Kidney (tissue), 13 donors: ENCODE measurements at regions not wholly inside any gene's neighbourhood (a gene's known extent, or its start where the extent isn't known, plus 50 kb on each side); places are given as distances from the start of the nearest gene placed in this dataset.

Experiments
- DNase-seq, 5 donors: peaks; one replicate each; pipeline ENCODE4 v3.0.0-alpha.2; 2013 to 2020
- FAIRE-seq: peaks from 2 replicates; lab custom pipeline; 2012; peaks lifted over from hg19 to GRCh38; lab: Jason Lieb, UNC
- H3K27ac ChIP-seq, 2 donors: one replicate each; pipeline ENCODE4 v1.7.0; 2013; ENCODE audit warnings: low read depth in 2 of 2, low read length in 2 of 2, inconsistent platforms in 1 of 2
- H3K27me3 ChIP-seq: one replicate; pipeline ENCODE4 v1.7.1; 2013; ENCODE audit warnings: low read length, inconsistent platforms; ENCODE audit not compliant: control insufficient read depth, insufficient read depth
- H3K36me3 ChIP-seq, 3 donors: one replicate each; pipeline versions ENCODE4 v1.7.0 to v1.7.1; 2013; ENCODE audit warnings: low read length in 3 of 3, control low read depth in 1 of 3, inconsistent platforms in 1 of 3; ENCODE audit not compliant: insufficient read depth in 3 of 3, control insufficient read depth in 2 of 3
- H3K4me1 ChIP-seq, 3 donors: one replicate each; pipeline versions ENCODE4 v1.7.0 to v1.7.1; 2013; ENCODE audit warnings: low read length in 3 of 3, inconsistent platforms in 1 of 3, low read depth in 1 of 3; ENCODE audit not compliant: control insufficient read depth in 2 of 3, insufficient read depth in 2 of 3
- H3K4me3 ChIP-seq, 3 donors: one replicate each; pipeline versions ENCODE4 v1.7.0 to v1.8.1; 2013; ENCODE audit warnings: low read length in 3 of 3, control low read depth in 1 of 3, inconsistent platforms in 1 of 3
- H3K9ac ChIP-seq, 3 donors: one replicate each; pipeline versions ENCODE4 v1.7.0 to v1.7.1; 2013; ENCODE audit warnings: low read length in 3 of 3, control low read depth in 1 of 3, inconsistent platforms in 1 of 3
- H3K9me3 ChIP-seq, 3 donors: one replicate each; pipeline versions ENCODE4 v1.7.0 to v1.7.1; 2013; ENCODE audit warnings: low read length in 3 of 3, control low read depth in 1 of 3, inconsistent platforms in 1 of 3; ENCODE audit not compliant: control insufficient read depth in 2 of 3, insufficient read depth in 1 of 3
- intact Hi-C: fragments of 100-400 bp; cut with DNase I; formaldehyde crosslinking; loops from one replicate; pipeline ENCODE4 v1.11.1; 2022
- TF ChIP-seq, protein P1 (sequence below): IDR thresholded peaks from 3 replicates; pipeline ENCODE4 v1.5.1; 2012; ENCODE audit warnings: mild to moderate bottlenecking, moderate library complexity, borderline replicate concordance; ENCODE audit not compliant: insufficient read depth; ENCODE audit errors: extremely low read depth
- donor health status: control.
- donor health status: control.
- donor health status: control.
- donor health status: control.
- donor health status: control.
- donor health status: DM: yes; HTN: yes; CAD: no.
- donor health status: Normal renal cell carcinoma (clear cell type).

DNA sequence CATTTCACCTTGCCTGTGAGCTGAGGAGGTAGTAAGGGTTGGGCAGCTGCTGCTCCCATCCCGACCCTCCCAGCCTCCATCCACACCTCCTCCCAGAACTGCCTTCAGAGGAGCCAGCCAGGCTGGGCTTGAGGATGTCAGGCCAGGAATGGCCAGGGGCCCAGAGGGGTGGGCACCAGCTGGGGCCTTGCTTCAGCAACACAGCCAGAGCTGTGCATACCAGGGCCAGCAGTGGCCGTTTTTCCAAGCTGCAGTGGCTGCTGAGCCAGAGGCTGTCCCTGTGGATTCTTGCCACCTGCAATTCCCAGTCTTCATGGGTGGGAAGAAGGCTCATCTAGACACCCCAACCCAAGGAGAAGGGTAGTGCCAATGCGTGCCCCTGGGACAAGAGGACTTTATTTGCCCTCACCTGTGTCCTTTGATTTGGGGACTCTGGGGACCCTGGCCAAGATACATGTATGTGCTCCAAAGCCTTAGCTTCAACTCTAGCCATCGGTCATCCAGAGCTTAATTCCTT, 153.4 kb upstream of the SDK2 start:
- H3K4me1 ChIP-seq = peaks cover 0 to 7% (median 0%) of the 10 kb centered on the region in 3 donors
- no peaks in the 10 kb centered on the region for H3K9me3 ChIP-seq
- FAIRE-seq = no peak
- TF ChIP-seq, protein P1, sequence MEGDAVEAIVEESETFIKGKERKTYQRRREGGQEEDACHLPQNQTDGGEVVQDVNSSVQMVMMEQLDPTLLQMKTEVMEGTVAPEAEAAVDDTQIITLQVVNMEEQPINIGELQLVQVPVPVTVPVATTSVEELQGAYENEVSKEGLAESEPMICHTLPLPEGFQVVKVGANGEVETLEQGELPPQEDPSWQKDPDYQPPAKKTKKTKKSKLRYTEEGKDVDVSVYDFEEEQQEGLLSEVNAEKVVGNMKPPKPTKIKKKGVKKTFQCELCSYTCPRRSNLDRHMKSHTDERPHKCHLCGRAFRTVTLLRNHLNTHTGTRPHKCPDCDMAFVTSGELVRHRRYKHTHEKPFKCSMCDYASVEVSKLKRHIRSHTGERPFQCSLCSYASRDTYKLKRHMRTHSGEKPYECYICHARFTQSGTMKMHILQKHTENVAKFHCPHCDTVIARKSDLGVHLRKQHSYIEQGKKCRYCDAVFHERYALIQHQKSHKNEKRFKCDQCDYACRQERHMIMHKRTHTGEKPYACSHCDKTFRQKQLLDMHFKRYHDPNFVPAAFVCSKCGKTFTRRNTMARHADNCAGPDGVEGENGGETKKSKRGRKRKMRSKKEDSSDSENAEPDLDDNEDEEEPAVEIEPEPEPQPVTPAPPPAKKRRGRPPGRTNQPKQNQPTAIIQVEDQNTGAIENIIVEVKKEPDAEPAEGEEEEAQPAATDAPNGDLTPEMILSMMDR = no peak
- no peaks in the 10 kb centered on the region for H3K36me3 ChIP-seq
- no peak overlapping the region for H3K27ac ChIP-seq
- H3K27me3 ChIP-seq = no peaks in the 10 kb centered on the region
- no peak overlapping the region for H3K9ac ChIP-seq
- intact Hi-C loops = no loop called here
- DNase-seq = no peak
- H3K4me3 ChIP-seq = no peak overlapping the region

DNA sequence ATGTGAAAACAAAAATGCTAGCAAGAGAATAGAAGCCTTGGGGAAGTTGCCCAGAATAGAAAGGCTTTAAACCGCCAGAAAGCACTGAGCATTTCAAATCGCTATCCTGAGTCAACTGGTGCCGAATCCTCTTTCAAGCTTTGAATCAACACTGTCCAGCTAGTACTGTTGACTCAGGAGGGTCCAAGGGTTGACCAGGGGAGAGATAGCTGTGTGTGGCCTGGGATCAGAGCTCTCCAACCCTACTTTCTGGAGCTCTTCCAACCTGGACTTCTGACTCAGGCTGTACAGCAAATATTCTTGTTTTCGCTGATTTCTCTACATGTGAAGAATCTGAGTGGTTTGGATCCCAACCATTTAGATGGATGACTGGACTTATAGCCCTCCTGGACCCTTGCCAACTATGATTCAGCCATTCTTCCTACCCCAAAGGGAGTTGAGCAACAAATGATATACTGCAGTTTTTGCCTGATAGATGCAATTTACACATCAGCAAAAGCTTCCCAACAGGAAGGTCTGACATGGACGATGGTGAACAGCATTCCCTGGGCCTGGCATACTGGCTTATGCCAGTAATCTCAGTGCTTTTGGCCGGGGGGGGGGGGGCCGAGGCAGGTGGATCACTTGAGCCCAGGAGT, 154.0 kb upstream of the SDK2 start:
- no peaks in the 10 kb centered on the region for H3K27me3 ChIP-seq
- FAIRE-seq (no peak), DNase-seq (peak in 1 of 5 donors; percentile 19)
- H3K4me1 ChIP-seq = peaks cover 0 to 7% (median 0%) of the 10 kb centered on the region in 3 donors
- no peaks in the 10 kb centered on the region for H3K36me3 ChIP-seq
- no peak overlapping the region for H3K27ac ChIP-seq
- H3K4me3 ChIP-seq = no peak overlapping the region
- intact Hi-C loops = no loop called here
- TF ChIP-seq, protein P1 = no peak
- no peaks in the 10 kb centered on the region for H3K9me3 ChIP-seq
- no peak overlapping the region for H3K9ac ChIP-seq

DNA sequence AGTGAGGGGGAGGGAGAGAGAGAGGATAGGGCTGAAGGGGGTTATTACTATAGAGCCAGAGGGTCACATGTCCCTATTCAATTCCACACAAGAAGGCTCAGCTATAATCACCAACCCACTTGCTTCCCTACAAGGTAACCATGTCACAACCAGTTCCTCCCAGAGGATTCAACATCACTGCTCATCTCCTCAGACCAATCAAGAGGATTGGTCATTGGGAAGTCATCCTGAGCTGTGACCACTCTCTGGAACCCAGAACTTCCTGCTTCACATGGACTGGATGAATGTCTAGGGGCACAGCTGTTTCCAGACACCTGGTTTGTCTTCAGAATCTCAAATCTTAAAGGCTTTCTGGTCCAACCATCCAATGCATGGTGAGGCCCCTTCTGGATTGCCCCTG, 154.9 kb upstream of the SDK2 start:
- TF ChIP-seq, protein P1 = no peak
- no peak overlapping the region for H3K4me3 ChIP-seq
- intact Hi-C loops = no loop called here
- no peaks in the 10 kb centered on the region for H3K27me3 ChIP-seq
- no peaks in the 10 kb centered on the region for H3K36me3 ChIP-seq
- no peaks in the 10 kb centered on the region for H3K9me3 ChIP-seq
- FAIRE-seq (no peak), DNase-seq (no peak)
- peaks cover 0 to 7% (median 0%) of the 10 kb centered on the region in 3 donors for H3K4me1 ChIP-seq
- no peak overlapping the region for H3K27ac ChIP-seq
- H3K9ac ChIP-seq = no peak overlapping the region
